HCT116 (cell line): ENCODE measurements at regions not wholly inside any gene's neighbourhood (a gene's known extent, or its start where the extent isn't known, plus 50 kb on each side); places are given as distances from the start of the nearest gene placed in this dataset.

Experiments
- ATAC-seq: fragments of 200-7000 bp; cut with Tn5 transposase; 2 replicates; pipeline ENCODE4 v1.9.1; 2020; ENCODE audit warnings: mild to moderate bottlenecking, moderate library complexity
- BruUV-seq: library from RNA; stranded (reverse); fragments of 400-500 nt; replicated peaks from 2 replicates; lab custom pipeline; 2021; lab: Mats Ljungman, UMichigan
- CTCF ChIA-PET: fragments of 300-600 bp; sonication (Branson Sonifier 250); formaldehyde crosslinking; loops from one replicate; lab custom pipeline; 2021; ENCODE audit warnings: antibody characterized with exemption; lab: Charles Lee
- POLR2A ChIA-PET: fragments of 300-600, 350-600 bp; sonication (Branson Sonifier 250); formaldehyde crosslinking; loops from one replicate; lab custom pipeline; 2021; ENCODE audit warnings: antibody characterized with exemption; lab: Charles Lee
- RAD21 ChIA-PET, 2 experiments: fragments of 300-600 bp; sonication (Branson Sonifier 250); formaldehyde crosslinking; loops; one replicate each; lab custom pipeline; 2023; ENCODE audit warnings: low total read pairs in 2 of 2; ENCODE audit not compliant: uncharacterized antibody in 2 of 2, unreplicated experiment in 2 of 2, low non-redundant PET in 1 of 2; lab: Charles Lee
- DNase-seq: peaks from one replicate; pipeline ENCODE4 v3.0.0-alpha.2; 2010; ENCODE audit warnings: low read depth, low spot score
- H2AFZ ChIP-seq: fragments of 200-600 bp; shearing (Covaris generic), sonication (generic); 2 replicates; pipeline ENCODE4 v1.6.1; 2017; ENCODE audit warnings: low read depth, mixed run types, mixed read lengths, antibody characterized with exemption, low read length; ENCODE audit not compliant: poor library complexity, severe bottlenecking
- H3K27ac ChIP-seq: 2 replicates; pipeline ENCODE4 v1.5.1; 2012; ENCODE audit warnings: low read depth, low read length
- H3K27me3 ChIP-seq: fragments of 200-600 bp; sonication (generic); 2 replicates; pipeline ENCODE4 v1.6.1; 2016; ENCODE audit warnings: mixed run types, low read length, mixed read lengths; ENCODE audit not compliant: insufficient read depth
- H3K36me3 ChIP-seq, 2 experiments: fragments of 200-500 bp in 1 of 2; fragments of 200-600 bp in 1 of 2; sonication (Bioruptor generic) in 1 of 2; sonication (generic) in 1 of 2; 2 replicates each; pipeline versions ENCODE4 v1.5.1 to v1.6.1; 2014 to 2016; ENCODE audit warnings: low read length in 2 of 2, inconsistent platforms in 1 of 2, mixed read lengths in 1 of 2, mixed run types in 1 of 2; ENCODE audit not compliant: insufficient read depth in 2 of 2, control insufficient read depth in 1 of 2
- H3K4me1 ChIP-seq, 2 experiments: fragments of 200-600 bp in 1 of 2; sonication (generic) in 1 of 2; 2 replicates each; pipeline versions ENCODE4 v1.5.1 to v1.6.1; 2012 to 2017; ENCODE audit warnings: low read length in 2 of 2, inconsistent platforms in 1 of 2, mild to moderate bottlenecking in 1 of 2, mixed read lengths in 1 of 2, mixed run types in 1 of 2, moderate library complexity in 1 of 2; ENCODE audit not compliant: insufficient read depth in 2 of 2, control insufficient read depth in 1 of 2
- H3K4me2 ChIP-seq: fragments of 200-600 bp; sonication (generic); 2 replicates; pipeline ENCODE4 v1.6.1; 2017; ENCODE audit warnings: mixed run types, low read length, mixed read lengths
- H3K4me3 ChIP-seq, 2 experiments: fragments of 200-600 bp in 1 of 2; sonication (generic) in 1 of 2; replicated peaks in 1 of 2; 2 replicates each; pipeline ENCODE4 v1.5.1; 2011 to 2016; ENCODE audit warnings: low read length in 2 of 2, control low read depth in 1 of 2, low read depth in 1 of 2, mild to moderate bottlenecking in 1 of 2, mixed read lengths in 1 of 2, mixed run types in 1 of 2
- H3K79me2 ChIP-seq: fragments of 200-600 bp; sonication (generic); 2 replicates; pipeline ENCODE4 v1.6.1; 2017; ENCODE audit warnings: mild to moderate bottlenecking, mixed run types, low read length, moderate library complexity, mixed read lengths; ENCODE audit not compliant: insufficient read depth
- H3K9ac ChIP-seq: fragments of 200-600 bp; sonication (generic); 2 replicates; pipeline ENCODE4 v1.6.1; 2016; ENCODE audit warnings: low read length, mixed read lengths
- H3K9me2 ChIP-seq: fragments of 200-600 bp; sonication (generic), shearing (Covaris generic); 2 replicates; pipeline ENCODE4 v1.6.1; 2017; ENCODE audit warnings: mixed run types, mild to moderate bottlenecking, moderate library complexity; ENCODE audit not compliant: insufficient read depth
- H3K9me3 ChIP-seq, 2 experiments: fragments of 200-500 bp in 1 of 2; fragments of 200-600 bp in 1 of 2; sonication (Bioruptor generic) in 1 of 2; sonication (generic) in 1 of 2; 2 replicates each; pipeline ENCODE4 v1.6.1; 2014 to 2017; ENCODE audit warnings: low read length in 2 of 2, mixed read lengths in 2 of 2, inconsistent platforms in 1 of 2, low read depth in 1 of 2, mild to moderate bottlenecking in 1 of 2, mixed run types in 1 of 2, moderate library complexity in 1 of 2; ENCODE audit not compliant: control insufficient read depth in 1 of 2, insufficient read depth in 1 of 2
- H4K20me1 ChIP-seq: fragments of 200-600 bp; sonication (generic), shearing (Covaris generic); 2 replicates; pipeline ENCODE4 v1.6.1; 2017; ENCODE audit warnings: mixed run types, mild to moderate bottlenecking, moderate library complexity; ENCODE audit not compliant: insufficient read depth
- ATF3 ChIP-seq: IDR thresholded peaks from 2 replicates; pipeline ENCODE4 v1.6.1; 2012
- CBX3 ChIP-seq: IDR thresholded peaks from 2 replicates; pipeline ENCODE4 v1.6.1; 2012; ENCODE audit warnings: low read depth
- CEBPB ChIP-seq: IDR thresholded peaks from 2 replicates; pipeline ENCODE4 v1.6.1; 2012; ENCODE audit warnings: low read depth
- FOSL1 ChIP-seq: IDR thresholded peaks from 2 replicates; pipeline ENCODE4 v1.6.1; 2012; ENCODE audit warnings: low read depth
- JUND ChIP-seq: IDR thresholded peaks from 2 replicates; pipeline ENCODE4 v1.6.1; 2012
- MAX ChIP-seq: IDR thresholded peaks from 2 replicates; pipeline ENCODE4 v1.6.1; 2012
- POLR2A ChIP-seq: IDR thresholded peaks from 2 replicates; pipeline ENCODE4 v1.7.0; 2011; ENCODE audit warnings: borderline replicate concordance; ENCODE audit not compliant: insufficient read depth, insufficient read length; ENCODE audit errors: extremely low read depth
- POLR2AphosphoS5 ChIP-seq: IDR thresholded peaks from 2 replicates; pipeline ENCODE4 v1.6.1; 2011; ENCODE audit warnings: mild to moderate bottlenecking, low read depth, low read length, moderate library complexity
- RAD21 ChIP-seq: IDR thresholded peaks from 2 replicates; pipeline ENCODE4 v1.6.1; 2012; ENCODE audit warnings: low read depth, mild to moderate bottlenecking
- REST ChIP-seq: IDR thresholded peaks from 2 replicates; pipeline ENCODE4 v1.6.1; 2012; ENCODE audit warnings: low read depth
- SIN3A ChIP-seq: IDR thresholded peaks from 2 replicates; pipeline ENCODE4 v1.6.1; 2012; ENCODE audit warnings: low read depth
- TCF7L2 ChIP-seq: IDR thresholded peaks from 2 replicates; pipeline ENCODE4 v1.7.0; 2011; ENCODE audit warnings: borderline replicate concordance, inconsistent platforms; ENCODE audit not compliant: insufficient read depth, insufficient read length; ENCODE audit errors: extremely low read depth
- ZFX ChIP-seq: fragments of 450-650 bp; IDR thresholded peaks from 2 replicates; pipeline ENCODE4 v1.6.1; 2017
- ZNF274 ChIP-seq: fragments of 200-500 bp; sonication (Bioruptor generic); IDR thresholded peaks from 2 replicates; pipeline ENCODE4 v1.6.1; 2014; ENCODE audit warnings: mild to moderate bottlenecking, low read depth, low read length, inconsistent platforms
- intact Hi-C: fragments of 100-400 bp; cut with micrococcal nuclease; formaldehyde crosslinking; loops from 2 replicates; pipeline ENCODE4 v1.10.0; 2022
- TF ChIP-seq, protein P1 (sequence below): IDR thresholded peaks from 2 replicates; pipeline ENCODE4 v1.6.1; 2011; ENCODE audit warnings: mild to moderate bottlenecking, low read length, moderate library complexity; ENCODE audit not compliant: insufficient replicate concordance; ENCODE audit errors: extremely low read depth

GRCh38 chr6:102417368-102417998, 1024.0 kb downstream of the GRIK2 start:
- no peak overlapping the region for H3K4me2 ChIP-seq

DNA sequence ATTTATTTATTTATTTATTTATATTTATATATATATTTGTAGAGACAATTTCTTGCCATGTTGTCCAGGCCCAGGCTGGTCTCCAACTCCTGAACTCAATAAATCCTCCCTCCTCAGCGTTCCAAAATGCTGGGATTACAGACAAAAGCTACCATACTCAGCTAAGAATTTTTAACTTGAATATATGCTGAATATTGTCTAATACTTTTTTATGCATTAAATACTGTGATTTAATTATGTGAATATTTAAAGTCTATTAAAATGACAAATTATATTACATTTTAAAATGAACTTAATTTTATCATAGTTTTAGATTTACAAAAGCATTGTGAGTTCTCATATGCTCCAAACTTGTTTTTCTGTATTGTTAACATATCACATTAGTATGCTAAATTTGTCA, 1022.4 kb downstream of the GRIK2 start:
- no peak for DNase-seq
- intact Hi-C loops, result no loop called here
- no peaks in the 10 kb centered on the region for H3K9me3 ChIP-seq
- no TSS peak for BruUV-seq
- H3K9ac ChIP-seq, result no peak overlapping the region
- H3K9me2 ChIP-seq, result no peaks in the 10 kb centered on the region; the same call in 1 of the 2 replicates
- H3K27ac ChIP-seq, result no peak overlapping the region
- H3K36me3 ChIP-seq, result no peaks in the 10 kb centered on the region
- CTCF ChIA-PET, result no interaction called here
- TF ChIP-seq, protein P1, sequence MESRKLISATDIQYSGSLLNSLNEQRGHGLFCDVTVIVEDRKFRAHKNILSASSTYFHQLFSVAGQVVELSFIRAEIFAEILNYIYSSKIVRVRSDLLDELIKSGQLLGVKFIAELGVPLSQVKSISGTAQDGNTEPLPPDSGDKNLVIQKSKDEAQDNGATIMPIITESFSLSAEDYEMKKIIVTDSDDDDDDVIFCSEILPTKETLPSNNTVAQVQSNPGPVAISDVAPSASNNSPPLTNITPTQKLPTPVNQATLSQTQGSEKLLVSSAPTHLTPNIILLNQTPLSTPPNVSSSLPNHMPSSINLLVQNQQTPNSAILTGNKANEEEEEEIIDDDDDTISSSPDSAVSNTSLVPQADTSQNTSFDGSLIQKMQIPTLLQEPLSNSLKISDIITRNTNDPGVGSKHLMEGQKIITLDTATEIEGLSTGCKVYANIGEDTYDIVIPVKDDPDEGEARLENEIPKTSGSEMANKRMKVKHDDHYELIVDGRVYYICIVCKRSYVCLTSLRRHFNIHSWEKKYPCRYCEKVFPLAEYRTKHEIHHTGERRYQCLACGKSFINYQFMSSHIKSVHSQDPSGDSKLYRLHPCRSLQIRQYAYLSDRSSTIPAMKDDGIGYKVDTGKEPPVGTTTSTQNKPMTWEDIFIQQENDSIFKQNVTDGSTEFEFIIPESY, result no peak
- TF ChIP-seq POLR2A (no peak), CEBPB (no peak), ATF3 (no peak), JUND (no peak), ZFX (no peak), SIN3A (no peak), REST (no peak), RAD21 (no peak), CBX3 (no peak), ZNF274 (no peak), TCF7L2 (no peak), MAX (no peak), FOSL1 (no peak)
- TF ChIP-seq, all 23 proteins: peak for 0
- H3K4me3 ChIP-seq, result no peak overlapping the region
- H3K4me2 ChIP-seq, result no peak overlapping the region
- no peaks in the 10 kb centered on the region for H3K79me2 ChIP-seq
- H4K20me1 ChIP-seq, result no peaks in the 10 kb centered on the region
- no peak for ATAC-seq
- ChIA-PET POLR2A (no interaction called here), RAD21 (no interaction called here)
- H2AFZ ChIP-seq, result no peak overlapping the region
- no peaks in the 10 kb centered on the region for H3K27me3 ChIP-seq
- H3K4me1 ChIP-seq, result no peaks in the 10 kb centered on the region

More at GRCh38 chr6:102417368-102417998, 1024.0 kb downstream of the GRIK2 start:
- no peaks in the 10 kb centered on the region for H3K36me3 ChIP-seq
- H3K4me3 ChIP-seq, result no peak overlapping the region
- no peak overlapping the region for H3K27ac ChIP-seq
- H3K4me1 ChIP-seq, result no peaks in the 10 kb centered on the region
- POLR2A ChIA-PET, result no interaction called here
- no peaks in the 10 kb centered on the region for H4K20me1 ChIP-seq
- no peak overlapping the region for H3K9ac ChIP-seq
- CTCF ChIA-PET, result no interaction called here
- ATAC-seq (no peak), DNase-seq (no peak)
- H3K9me3 ChIP-seq, result no peaks in the 10 kb centered on the region
- TF ChIP-seq POLR2AphosphoS5, result no peak
- TF ChIP-seq ZNF274, result no peak
- no peak overlapping the region for H2AFZ ChIP-seq
- RAD21 ChIA-PET, result no interaction called here
- H3K79me2 ChIP-seq, result no peaks in the 10 kb centered on the region
- H3K27me3 ChIP-seq, result no peaks in the 10 kb centered on the region
- no peaks in the 10 kb centered on the region; the same call in 1 of the 2 replicates for H3K9me2 ChIP-seq
- no TSS peak for BruUV-seq
- intact Hi-C loops, result no loop called here
